ENCODE measurements at regions not wholly inside any gene's neighbourhood (a gene's known extent, or its start where the extent isn't known, plus 50 kb on each side); places are given as distances from the start of the nearest gene placed in this dataset.

GRCh38 chr4:127149086-127149485 lies 483.7 kb upstream of the INTU start:
- no peak for TF ChIP-seq POLR2A (IDR thresholded peaks at IDR 0.05)
- TF ChIP-seq CTCF (IDR thresholded peaks at IDR 0.05): no peak
